ENCODE measurements at regions not wholly inside any gene's neighbourhood (a gene's known extent, or its start where the extent isn't known, plus 50 kb on each side); places are given as distances from the start of the nearest gene placed in this dataset.
A peak's percentile ranks its signal among the peaks of the same experiment; 100 is the strongest.
"Not testable (repeated sequence)": the region's sequence is repeated elsewhere in the genome, so short reads cannot be mapped to it uniquely, and the experiment has no call there.

- DNase-seq (ENCODE audit: low spot score) = no peak
These were observed 58.1 kb upstream of the TUNAR start for GRCh38 chr14:95818581-95818980.

- DNase-seq (ENCODE audit: low spot score) = no peak
These were observed 59.4 kb upstream of the TUNAR start for GRCh38 chr14:95817271-95817670.

- no peak for DNase-seq (ENCODE audit: low spot score)
These were observed 60.1 kb upstream of the TUNAR start for GRCh38 chr14:95816539-95816938.

GRCh38 chr14:95815226-95815690 is 61.4 kb upstream of the TUNAR start:
- DNase-seq (ENCODE audit: low spot score) = no peak

- DNase-seq (ENCODE audit: low spot score) = no peak
These were observed 62.0 kb upstream of the TUNAR start for GRCh38 chr14:95814363-95815225.

- DNase-seq (ENCODE audit: low spot score) = no peak
These were observed 64.8 kb upstream of the TUNAR start for GRCh38 chr14:95811813-95812212.

- DNase-seq (ENCODE audit: low spot score) = no peak
These were observed 68.3 kb upstream of the TUNAR start for GRCh38 chr14:95808371-95808770.

- no peak for DNase-seq (ENCODE audit: low spot score)
These were observed 79.8 kb upstream of the TUNAR start for GRCh38 chr14:95796788-95797187.

- DNase-seq (ENCODE audit: low spot score) = no peak
These were observed 74.0 kb upstream of the TCL1A start for GRCh38 chr14:95787941-95788340.

- DNase-seq (ENCODE audit: low spot score) = no peak
These were observed 72.6 kb upstream of the TCL1A start for GRCh38 chr14:95786566-95786965.

- peak; percentile 29 for DNase-seq (ENCODE audit: low spot score)
These were observed 70.2 kb upstream of the TCL1A start for GRCh38 chr14:95784137-95784536.

GRCh38 chr14:95776798-95777534 is 63.0 kb upstream of the TCL1A start:
- no peak for DNase-seq (ENCODE audit: low spot score)

GRCh38 chr14:95774265-95775160 is 60.6 kb upstream of the TCL1A start:
- peak; percentile 58 for DNase-seq (ENCODE audit: low spot score)

GRCh38 chr14:95770777-95771176 is 56.9 kb upstream of the TCL1A start:
- DNase-seq (ENCODE audit: low spot score) = no peak

- no peak for DNase-seq (ENCODE audit: low spot score)
These were observed 56.1 kb upstream of the TCL1A start for GRCh38 chr14:95769976-95770375.

GRCh38 chr14:95769431-95769830 is 55.5 kb upstream of the TCL1A start:
- DNase-seq (ENCODE audit: low spot score) = not testable (repeated sequence)

GRCh38 chr14:95765051-95765450 is 51.1 kb upstream of the TCL1A start:
- no peak for DNase-seq (ENCODE audit: low spot score)

- DNase-seq (ENCODE audit: low spot score) = no peak
These were observed 50.0 kb upstream of the TCL1A start for GRCh38 chr14:95763875-95764274.

Data from AG08395 (cell line).